Parathyroid adenoma (tissue), 2 donors: ENCODE measurements at regions not wholly inside any gene's neighbourhood (a gene's known extent, or its start where the extent isn't known, plus 50 kb on each side); places are given as distances from the start of the nearest gene placed in this dataset.

Source experiments
- H2AFZ ChIP-seq: fragments of 300-600 bp; sonication (generic); one replicate; pipeline ENCODE4 v1.7.0; 2017; ENCODE audit warnings: antibody characterized with exemption, mild to moderate bottlenecking
- H3K27ac ChIP-seq: fragments of 300-600 bp; sonication (generic); one replicate; pipeline ENCODE4 v1.7.0; 2017
- H3K27me3 ChIP-seq: fragments of 300-600 bp; sonication (generic); one replicate; pipeline ENCODE4 v1.7.0; 2017; ENCODE audit warnings: low read length; ENCODE audit not compliant: control insufficient read depth, insufficient read depth
- H3K36me3 ChIP-seq: fragments of 300-600 bp; sonication (generic); one replicate; pipeline ENCODE4 v1.7.0; 2017; ENCODE audit warnings: low read length; ENCODE audit not compliant: control insufficient read depth, insufficient read depth
- H3K4me1 ChIP-seq: fragments of 300-600 bp; sonication (generic); one replicate; pipeline ENCODE4 v1.7.0; 2017; ENCODE audit warnings: control low read depth
- H3K4me2 ChIP-seq: fragments of 300-600 bp; sonication (generic); one replicate; pipeline ENCODE4 v1.7.0; 2017; ENCODE audit warnings: low read length
- H3K4me3 ChIP-seq: fragments of 300-600 bp; sonication (generic); one replicate; pipeline ENCODE4 v1.7.0; 2017; ENCODE audit warnings: low read depth, low read length
- H3K79me2 ChIP-seq: fragments of 300-600 bp; sonication (generic); one replicate; pipeline ENCODE4 v1.7.0; 2017; ENCODE audit warnings: control low read depth
- H3K9ac ChIP-seq: fragments of 300-600 bp; sonication (generic); one replicate; pipeline ENCODE4 v1.7.0; 2017; ENCODE audit warnings: mild to moderate bottlenecking
- H3K9me3 ChIP-seq: fragments of 300-600 bp; sonication (generic); one replicate; pipeline ENCODE4 v1.7.0; 2017; ENCODE audit warnings: low read length; ENCODE audit not compliant: control insufficient read depth
- TF ChIP-seq, protein P1 (sequence below): fragments of 300-600 bp; sonication (generic); IDR thresholded peaks from one replicate; pipeline ENCODE4 v1.7.0; 2017; ENCODE audit warnings: antibody characterized with exemption, mild to moderate bottlenecking
- donor health status: primary hyperparathyroidism.

DNA sequence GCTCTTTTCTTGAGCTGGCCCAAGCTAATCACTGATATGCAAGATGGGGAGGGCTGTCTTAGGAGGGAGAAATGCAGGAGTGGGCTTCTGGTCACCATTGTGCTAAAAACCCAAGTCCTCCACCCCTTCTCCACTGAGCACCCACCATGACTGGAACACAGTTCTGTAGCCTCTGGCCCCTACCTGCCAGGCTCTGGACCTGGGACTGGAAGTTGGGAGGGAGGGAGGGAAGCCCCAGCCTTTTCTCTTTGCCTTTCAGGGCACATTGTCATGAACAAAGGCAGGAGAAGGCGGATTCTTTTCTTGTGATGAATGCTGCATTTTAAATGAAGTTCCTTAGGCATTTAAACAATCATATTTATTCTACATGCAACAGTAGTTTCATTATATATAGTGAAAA lies 559.1 kb upstream of the TRPC7 start:
- H3K4me1 ChIP-seq, result no peaks in the 10 kb centered on the region
- H2AFZ ChIP-seq, result no peak overlapping the region
- no peak overlapping the region for H3K9ac ChIP-seq
- H3K9me3 ChIP-seq, result no peaks in the 10 kb centered on the region
- TF ChIP-seq, protein P1, sequence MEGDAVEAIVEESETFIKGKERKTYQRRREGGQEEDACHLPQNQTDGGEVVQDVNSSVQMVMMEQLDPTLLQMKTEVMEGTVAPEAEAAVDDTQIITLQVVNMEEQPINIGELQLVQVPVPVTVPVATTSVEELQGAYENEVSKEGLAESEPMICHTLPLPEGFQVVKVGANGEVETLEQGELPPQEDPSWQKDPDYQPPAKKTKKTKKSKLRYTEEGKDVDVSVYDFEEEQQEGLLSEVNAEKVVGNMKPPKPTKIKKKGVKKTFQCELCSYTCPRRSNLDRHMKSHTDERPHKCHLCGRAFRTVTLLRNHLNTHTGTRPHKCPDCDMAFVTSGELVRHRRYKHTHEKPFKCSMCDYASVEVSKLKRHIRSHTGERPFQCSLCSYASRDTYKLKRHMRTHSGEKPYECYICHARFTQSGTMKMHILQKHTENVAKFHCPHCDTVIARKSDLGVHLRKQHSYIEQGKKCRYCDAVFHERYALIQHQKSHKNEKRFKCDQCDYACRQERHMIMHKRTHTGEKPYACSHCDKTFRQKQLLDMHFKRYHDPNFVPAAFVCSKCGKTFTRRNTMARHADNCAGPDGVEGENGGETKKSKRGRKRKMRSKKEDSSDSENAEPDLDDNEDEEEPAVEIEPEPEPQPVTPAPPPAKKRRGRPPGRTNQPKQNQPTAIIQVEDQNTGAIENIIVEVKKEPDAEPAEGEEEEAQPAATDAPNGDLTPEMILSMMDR, result no peak
- H3K79me2 ChIP-seq, result no peaks in the 10 kb centered on the region
- no peaks in the 10 kb centered on the region for H3K36me3 ChIP-seq
- H3K4me2 ChIP-seq, result no peak overlapping the region
- no peaks in the 10 kb centered on the region for H3K27me3 ChIP-seq
- H3K4me3 ChIP-seq, result no peak overlapping the region
- H3K27ac ChIP-seq, result no peak overlapping the region

DNA sequence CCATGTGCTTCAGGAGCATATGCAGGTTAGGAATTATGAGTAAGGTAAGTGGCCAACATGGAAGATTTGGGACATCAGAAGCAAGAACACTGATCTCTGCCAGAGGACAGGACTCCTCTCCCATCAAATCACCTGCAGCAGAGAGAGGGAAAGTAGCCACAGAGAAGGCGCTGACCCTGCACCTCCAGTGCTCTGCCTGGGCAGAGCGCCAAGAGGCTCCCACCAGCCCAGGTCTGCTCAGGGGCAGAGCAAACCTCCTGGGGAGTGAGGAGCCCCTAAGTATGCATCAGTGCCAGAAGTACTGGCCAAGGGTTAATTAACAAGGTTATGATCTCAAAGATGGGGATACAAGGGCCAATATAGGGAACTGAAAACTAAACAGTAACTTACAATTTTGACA lies 545.3 kb upstream of the TRPC7 start:
- Histone ChIP-seq H3K36me3 (no peaks in the 10 kb centered on the region), H3K27ac (no peak overlapping the region), H3K9ac (no peak overlapping the region), H3K4me1 (peaks cover 7% of the 10 kb centered on the region), H3K79me2 (no peaks in the 10 kb centered on the region), H3K4me2 (no peak overlapping the region), H3K27me3 (no peaks in the 10 kb centered on the region), H3K4me3 (no peak overlapping the region), H3K9me3 (no peaks in the 10 kb centered on the region), H2AFZ (peak overlapping the region; percentile 5)
- TF ChIP-seq, protein P1, result no peak

DNA sequence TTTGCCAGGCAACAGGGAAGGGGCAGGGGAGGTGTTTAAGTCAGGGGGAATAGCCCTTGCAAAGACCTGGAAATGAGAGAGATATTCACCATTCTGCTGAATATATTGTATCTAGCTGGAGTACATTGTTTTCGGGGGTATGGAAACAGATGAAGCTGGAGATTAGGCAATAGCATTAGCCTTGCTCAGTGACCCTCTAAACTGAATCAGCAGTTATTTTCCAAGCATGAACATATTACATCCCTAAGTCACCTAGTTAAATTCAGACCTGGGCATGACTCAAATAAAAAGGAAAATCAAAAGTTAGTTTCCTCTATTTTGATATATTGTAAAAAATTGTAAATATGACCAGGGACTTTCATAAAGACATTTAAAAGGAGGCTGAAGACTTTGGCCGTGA lies 544.6 kb upstream of the TRPC7 start:
- Histone ChIP-seq H3K9ac (no peak overlapping the region), H3K4me1 (peaks cover 7% of the 10 kb centered on the region), H3K4me2 (peak overlapping the region; percentile 5), H3K36me3 (no peaks in the 10 kb centered on the region), H3K4me3 (no peak overlapping the region), H3K27me3 (no peaks in the 10 kb centered on the region), H2AFZ (no peak overlapping the region), H3K27ac (no peak overlapping the region), H3K79me2 (no peaks in the 10 kb centered on the region), H3K9me3 (no peaks in the 10 kb centered on the region)
- TF ChIP-seq, protein P1, result no peak

DNA sequence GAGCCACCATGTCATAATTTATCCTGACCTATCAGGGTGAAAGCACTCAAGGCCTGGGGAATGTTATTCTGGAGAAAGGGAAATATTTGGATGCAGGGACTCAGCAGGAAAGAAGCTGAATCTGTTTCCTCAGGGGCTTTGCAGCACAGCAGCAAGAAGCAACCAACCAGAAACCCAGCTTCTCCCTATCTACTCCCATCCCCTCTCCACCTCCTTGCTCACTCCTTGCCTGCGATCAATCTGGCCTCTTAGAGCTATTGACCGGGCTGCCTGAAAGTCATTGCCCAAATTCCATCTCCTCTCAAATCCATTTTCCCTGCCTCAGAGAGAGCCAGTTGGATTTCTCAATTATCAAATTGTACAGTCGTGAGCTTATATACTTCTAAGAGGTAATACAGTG lies 542.0 kb upstream of the TRPC7 start:
- TF ChIP-seq, protein P1, result no peak
- Histone ChIP-seq H3K4me3 (no peak overlapping the region), H3K9me3 (no peaks in the 10 kb centered on the region), H2AFZ (peak overlapping the region; percentile 13), H3K4me2 (no peak overlapping the region), H3K36me3 (no peaks in the 10 kb centered on the region), H3K27me3 (no peaks in the 10 kb centered on the region), H3K9ac (no peak overlapping the region), H3K4me1 (peaks cover 7% of the 10 kb centered on the region), H3K79me2 (no peaks in the 10 kb centered on the region), H3K27ac (no peak overlapping the region)

DNA sequence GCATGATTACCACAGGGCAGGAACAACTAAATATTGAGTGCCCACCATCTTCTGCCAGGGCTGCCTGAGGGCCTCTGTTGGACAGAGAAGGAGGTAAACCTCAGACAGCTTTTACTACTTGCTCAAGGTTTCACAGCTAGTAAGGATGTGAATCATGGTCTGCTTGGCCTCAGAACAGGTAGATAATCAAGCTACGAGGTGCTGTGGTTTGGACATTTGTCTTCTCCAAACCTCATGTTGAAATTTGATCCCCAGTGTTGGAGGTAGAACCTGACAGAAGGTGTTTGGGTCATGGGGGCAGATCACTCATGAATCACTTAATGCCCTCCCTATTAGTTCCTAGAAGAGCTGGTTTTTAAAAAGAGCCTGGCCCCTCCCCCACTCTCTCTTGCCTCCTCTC lies 541.2 kb upstream of the TRPC7 start:
- Histone ChIP-seq H2AFZ (peak overlapping the region; percentile 19), H3K27ac (no peak overlapping the region), H3K4me3 (no peak overlapping the region), H3K4me2 (no peak overlapping the region), H3K4me1 (peaks cover 7% of the 10 kb centered on the region), H3K27me3 (no peaks in the 10 kb centered on the region), H3K36me3 (no peaks in the 10 kb centered on the region), H3K9me3 (no peaks in the 10 kb centered on the region), H3K9ac (no peak overlapping the region), H3K79me2 (no peaks in the 10 kb centered on the region)
- TF ChIP-seq, protein P1, result no peak
